ENCODE measurements at regions not wholly inside any gene's neighbourhood (a gene's known extent, or its start where the extent isn't known, plus 50 kb on each side); places are given as distances from the start of the nearest gene placed in this dataset.

GRCh38 chr20:40497899-40498691 lies 190.9 kb downstream of the MAFB start:
- Histone ChIP-seq H2AFZ (no peak overlapping the region), H4K20me1 (ENCODE audit: insufficient read depth) (no peaks in the 10 kb centered on the region), H3K9me2 (ENCODE audit: insufficient read depth) (no peaks in the 10 kb centered on the region), H3K36me3 (ENCODE audit: low read depth) (no peaks in the 10 kb centered on the region), H3K4me3 (no peak overlapping the region), H3K79me2 (ENCODE audit: low read depth) (no peaks in the 10 kb centered on the region), H3F3A (ENCODE audit: insufficient read depth, low read depth) (peaks cover 11% of the 10 kb centered on the region; the same call in 1 of the 2 replicates), H3K27me3 (ENCODE audit: insufficient read depth, low read depth) (no peaks in the 10 kb centered on the region), H3K9me3 (ENCODE audit: insufficient read depth, low read depth) (no peaks in the 10 kb centered on the region), H3K4me1 (replicated peaks; ENCODE audit: insufficient read depth) (peaks cover 19% of the 10 kb centered on the region), H3K27ac (peak overlapping the region; percentile 74), H3K4me2 (peak overlapping the region; percentile 27; the same call in 1 of the 2 replicates)
- CTCF ChIA-PET, result no interaction called here
- no peak for TF ChIP-seq EZH2 (IDR thresholded peaks at IDR 0.05; ENCODE audit: low read depth)
- TF ChIP-seq CTCF (conservative IDR thresholded peaks at IDR 0.05), result no peak
- intact Hi-C loops (cut with micrococcal nuclease; ENCODE audit: unreplicated experiment), result no loop called here
- peak in 1 of 2 experiments; percentile 57 for DNase-seq
- POLR2A ChIA-PET (ENCODE audit: unreplicated experiment), result no interaction called here
- BruUV-seq (replicated peaks), result no TSS peak

- no peak for DNase-seq
- TF ChIP-seq CTCF (conservative IDR thresholded peaks at IDR 0.05) (no peak), EZH2 (IDR thresholded peaks at IDR 0.05; ENCODE audit: low read depth) (no peak)
- H3K4me3 ChIP-seq, result no peak overlapping the region
- BruUV-seq (replicated peaks), result no TSS peak
- intact Hi-C loops (cut with micrococcal nuclease; ENCODE audit: unreplicated experiment), result no loop called here
- H4K20me1 ChIP-seq (ENCODE audit: insufficient read depth), result no peaks in the 10 kb centered on the region
- H3K4me2 ChIP-seq, result no peak overlapping the region
- H3F3A ChIP-seq (ENCODE audit: insufficient read depth, low read depth), result peaks cover 11% of the 10 kb centered on the region; the same call in 1 of the 2 replicates
- H3K79me2 ChIP-seq (ENCODE audit: low read depth), result no peaks in the 10 kb centered on the region
- CTCF ChIA-PET, result no interaction called here
- no peak overlapping the region for H2AFZ ChIP-seq
- H3K27ac ChIP-seq, result no peak overlapping the region
- no peaks in the 10 kb centered on the region for H3K27me3 ChIP-seq (ENCODE audit: insufficient read depth, low read depth)
- peaks cover 23% of the 10 kb centered on the region for H3K4me1 ChIP-seq (replicated peaks; ENCODE audit: insufficient read depth)
- no peaks in the 10 kb centered on the region for H3K9me3 ChIP-seq (ENCODE audit: insufficient read depth, low read depth)
- POLR2A ChIA-PET (ENCODE audit: unreplicated experiment), result no interaction called here
- H3K36me3 ChIP-seq (ENCODE audit: low read depth), result no peaks in the 10 kb centered on the region
- no peaks in the 10 kb centered on the region for H3K9me2 ChIP-seq (ENCODE audit: insufficient read depth)
Observed at GRCh38 chr20:40495956-40496355, 193.1 kb downstream of the MAFB start.

- Histone ChIP-seq H3K9me3 (ENCODE audit: insufficient read depth, low read depth) (no peaks in the 10 kb centered on the region), H2AFZ (no peak overlapping the region), H3K4me2 (no peak overlapping the region), H3K9me2 (ENCODE audit: insufficient read depth) (no peaks in the 10 kb centered on the region), H3K36me3 (ENCODE audit: low read depth) (no peaks in the 10 kb centered on the region), H4K20me1 (ENCODE audit: insufficient read depth) (no peaks in the 10 kb centered on the region), H3K27ac (no peak overlapping the region), H3F3A (ENCODE audit: insufficient read depth, low read depth) (peaks cover 11% of the 10 kb centered on the region; the same call in 1 of the 2 replicates), H3K27me3 (ENCODE audit: insufficient read depth, low read depth) (no peaks in the 10 kb centered on the region), H3K4me3 (no peak overlapping the region), H3K79me2 (ENCODE audit: low read depth) (no peaks in the 10 kb centered on the region), H3K4me1 (replicated peaks; ENCODE audit: insufficient read depth) (peaks cover 28% of the 10 kb centered on the region)
- DNase-seq, result no peak
- TF ChIP-seq EZH2 (IDR thresholded peaks at IDR 0.05; ENCODE audit: low read depth) (no peak), CTCF (conservative IDR thresholded peaks at IDR 0.05) (no peak)
- no TSS peak for BruUV-seq (replicated peaks)
- intact Hi-C loops (cut with micrococcal nuclease; ENCODE audit: unreplicated experiment), result no loop called here
- ChIA-PET CTCF (no interaction called here), POLR2A (ENCODE audit: unreplicated experiment) (no interaction called here)
Observed at GRCh38 chr20:40494248-40494647, 194.8 kb downstream of the MAFB start.
